ENCODE measurements at regions not wholly inside any gene's neighbourhood (a gene's known extent, or its start where the extent isn't known, plus 50 kb on each side); places are given as distances from the start of the nearest gene placed in this dataset.

GRCh38 chr3:18279226-18279737 lies 145.9 kb downstream of the SATB1 start:
- no peak for TF ChIP-seq CTCF (conservative IDR thresholded peaks at IDR 0.05 in 1 of 2, IDR thresholded peaks at IDR 0.05 in 1 of 2; ENCODE audit: extremely low read depth in 1 of 2, insufficient read depth in 1 of 2, low read depth in 1 of 2, low read length in 2 of 2)
- no peak for TF ChIP-seq EZH2 (IDR thresholded peaks at IDR 0.05; ENCODE audit: borderline replicate concordance, low read length)
